ENCODE measurements at regions not wholly inside any gene's neighbourhood (a gene's known extent, or its start where the extent isn't known, plus 50 kb on each side); places are given as distances from the start of the nearest gene placed in this dataset.
A peak's percentile ranks its signal among the peaks of the same experiment; 100 is the strongest.

DNA sequence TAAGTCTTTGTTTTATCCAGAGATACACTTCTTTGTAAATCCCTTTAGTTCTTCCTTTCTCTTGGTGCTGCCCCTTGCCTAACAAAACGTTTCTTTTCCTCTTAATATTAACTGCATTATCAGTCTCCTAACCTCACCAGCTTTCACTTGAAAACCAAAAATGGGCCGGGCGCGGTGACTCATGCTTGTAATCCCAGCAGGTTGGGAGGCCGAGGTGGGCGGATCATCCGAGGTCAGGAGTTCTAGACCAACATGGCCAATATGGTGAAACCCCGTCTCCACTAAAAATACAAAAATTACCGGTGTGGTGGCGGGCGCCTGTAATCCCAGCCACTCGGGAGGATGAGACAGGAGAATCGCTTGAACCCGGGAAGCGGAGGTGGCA lies 329.8 kb upstream of the MIR17HG start:
- H4K20me1 ChIP-seq (ENCODE audit: low read length) = no peaks in the 10 kb centered on the region
- intact Hi-C loops (cut with micrococcal nuclease) = loop anchor here (1.0 to 10.0 kb wide), 5 partner anchors 27 to 563 kb away; no protein-coding TSS in a partner anchor
- TF ChIP-seq, protein P1, sequence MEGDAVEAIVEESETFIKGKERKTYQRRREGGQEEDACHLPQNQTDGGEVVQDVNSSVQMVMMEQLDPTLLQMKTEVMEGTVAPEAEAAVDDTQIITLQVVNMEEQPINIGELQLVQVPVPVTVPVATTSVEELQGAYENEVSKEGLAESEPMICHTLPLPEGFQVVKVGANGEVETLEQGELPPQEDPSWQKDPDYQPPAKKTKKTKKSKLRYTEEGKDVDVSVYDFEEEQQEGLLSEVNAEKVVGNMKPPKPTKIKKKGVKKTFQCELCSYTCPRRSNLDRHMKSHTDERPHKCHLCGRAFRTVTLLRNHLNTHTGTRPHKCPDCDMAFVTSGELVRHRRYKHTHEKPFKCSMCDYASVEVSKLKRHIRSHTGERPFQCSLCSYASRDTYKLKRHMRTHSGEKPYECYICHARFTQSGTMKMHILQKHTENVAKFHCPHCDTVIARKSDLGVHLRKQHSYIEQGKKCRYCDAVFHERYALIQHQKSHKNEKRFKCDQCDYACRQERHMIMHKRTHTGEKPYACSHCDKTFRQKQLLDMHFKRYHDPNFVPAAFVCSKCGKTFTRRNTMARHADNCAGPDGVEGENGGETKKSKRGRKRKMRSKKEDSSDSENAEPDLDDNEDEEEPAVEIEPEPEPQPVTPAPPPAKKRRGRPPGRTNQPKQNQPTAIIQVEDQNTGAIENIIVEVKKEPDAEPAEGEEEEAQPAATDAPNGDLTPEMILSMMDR (conservative IDR thresholded peaks at IDR 0.05; ENCODE audit: low read depth, low read length) = no peak; the same call in 1 of the 2 replicates
- no peak for TF ChIP-seq EZH2phosphoT487 (IDR thresholded peaks at IDR 0.05; ENCODE audit: borderline replicate concordance, low read length)
- TF ChIP-seq EZH2 (IDR thresholded peaks at IDR 0.05; ENCODE audit: low read length, unreplicated experiment) = no peak
- ChIA-PET POLR2A (ENCODE audit: unreplicated experiment) (no interaction called here), CTCF (interaction anchor here (0.6 to 0.8 kb wide), 4 partner anchors 49 to 1291 kb away, joined by 3 to 11 read pairs (median 8); no protein-coding TSS in a partner anchor)
- H3K9ac ChIP-seq (ENCODE audit: low read length) = no peak overlapping the region
- H2AFZ ChIP-seq (ENCODE audit: low read length) = peak overlapping the region; percentile 44
- H3K9me3 ChIP-seq (ENCODE audit: low read length) = no peaks in the 10 kb centered on the region
- ATAC-seq (peak; percentile 88), DNase-seq (peak; percentile 61)
- H3K27ac ChIP-seq (ENCODE audit: low read length) = no peak overlapping the region
- H3K4me2 ChIP-seq (ENCODE audit: low read length) = peak overlapping the region; percentile 46
- no peaks in the 10 kb centered on the region for H3K79me2 ChIP-seq (ENCODE audit: low read length)
- no peaks in the 10 kb centered on the region for H3K27me3 ChIP-seq (ENCODE audit: low read length)
- BruUV-seq (replicated peaks) = no TSS peak
- no peaks in the 10 kb centered on the region for H3K36me3 ChIP-seq (ENCODE audit: low read depth, low read length)
- no peaks in the 10 kb centered on the region for H3K9me2 ChIP-seq (replicated peaks; ENCODE audit: low read length)
- H3K4me3 ChIP-seq (ENCODE audit: low read length) = peak overlapping the region; percentile 52
- no peaks in the 10 kb centered on the region for H3F3A ChIP-seq (ENCODE audit: low read length, unreplicated experiment)
- H3K4me1 ChIP-seq (ENCODE audit: insufficient read depth, low read length) = no peaks in the 10 kb centered on the region

DNA sequence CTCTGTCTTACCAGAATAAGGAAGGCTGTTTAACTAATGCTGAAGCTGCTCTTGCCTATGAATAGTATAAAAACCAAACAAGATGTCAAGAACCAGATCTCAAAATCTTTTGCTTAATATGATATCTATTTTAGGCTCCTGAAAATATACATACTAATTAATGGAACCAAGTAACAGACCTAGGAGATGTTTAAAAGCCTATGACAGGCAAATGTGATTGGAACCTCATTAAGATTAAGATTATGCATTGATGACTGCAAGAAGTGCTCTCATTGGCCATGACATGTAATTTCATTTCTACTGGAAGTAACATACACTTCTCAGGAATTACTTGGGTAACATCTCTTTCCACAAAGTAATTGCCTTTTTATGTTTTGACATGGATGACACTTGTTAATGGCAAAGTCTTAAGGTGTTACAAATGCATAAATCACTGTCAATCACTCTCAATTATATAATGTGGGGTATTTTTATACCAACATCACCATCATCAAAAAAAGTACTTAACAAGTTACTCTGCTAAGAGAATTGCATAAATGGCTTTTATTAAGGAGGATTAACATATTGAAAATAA lies 326.9 kb upstream of the MIR17HG start:
- Histone ChIP-seq H3K9me2 (replicated peaks; ENCODE audit: low read length) (no peaks in the 10 kb centered on the region), H4K20me1 (ENCODE audit: low read length) (no peaks in the 10 kb centered on the region), H3K27ac (ENCODE audit: low read length) (no peak overlapping the region), H3K79me2 (ENCODE audit: low read length) (no peaks in the 10 kb centered on the region), H3K9ac (ENCODE audit: low read length) (no peak overlapping the region), H3K27me3 (ENCODE audit: low read length) (no peaks in the 10 kb centered on the region), H3K4me2 (ENCODE audit: low read length) (no peak overlapping the region), H3K9me3 (ENCODE audit: low read length) (no peaks in the 10 kb centered on the region), H3F3A (ENCODE audit: low read length, unreplicated experiment) (no peaks in the 10 kb centered on the region), H3K36me3 (ENCODE audit: low read depth, low read length) (no peaks in the 10 kb centered on the region), H2AFZ (ENCODE audit: low read length) (no peak overlapping the region), H3K4me3 (ENCODE audit: low read length) (no peak overlapping the region), H3K4me1 (ENCODE audit: insufficient read depth, low read length) (no peaks in the 10 kb centered on the region)
- no peak for DNase-seq
- ChIA-PET POLR2A (ENCODE audit: unreplicated experiment) (no interaction called here), CTCF (interaction anchor here (0.9 kb wide), 1 partner anchor 52 kb away, joined by 3 read pairs; no protein-coding TSS in a partner anchor)
- intact Hi-C loops (cut with micrococcal nuclease) = no loop called here
- BruUV-seq (replicated peaks) = no TSS peak
- no peak for ATAC-seq
- TF ChIP-seq, protein P1 (conservative IDR thresholded peaks at IDR 0.05; ENCODE audit: low read depth, low read length) = no peak
- TF ChIP-seq EZH2 (IDR thresholded peaks at IDR 0.05; ENCODE audit: low read length, unreplicated experiment) = no peak

DNA sequence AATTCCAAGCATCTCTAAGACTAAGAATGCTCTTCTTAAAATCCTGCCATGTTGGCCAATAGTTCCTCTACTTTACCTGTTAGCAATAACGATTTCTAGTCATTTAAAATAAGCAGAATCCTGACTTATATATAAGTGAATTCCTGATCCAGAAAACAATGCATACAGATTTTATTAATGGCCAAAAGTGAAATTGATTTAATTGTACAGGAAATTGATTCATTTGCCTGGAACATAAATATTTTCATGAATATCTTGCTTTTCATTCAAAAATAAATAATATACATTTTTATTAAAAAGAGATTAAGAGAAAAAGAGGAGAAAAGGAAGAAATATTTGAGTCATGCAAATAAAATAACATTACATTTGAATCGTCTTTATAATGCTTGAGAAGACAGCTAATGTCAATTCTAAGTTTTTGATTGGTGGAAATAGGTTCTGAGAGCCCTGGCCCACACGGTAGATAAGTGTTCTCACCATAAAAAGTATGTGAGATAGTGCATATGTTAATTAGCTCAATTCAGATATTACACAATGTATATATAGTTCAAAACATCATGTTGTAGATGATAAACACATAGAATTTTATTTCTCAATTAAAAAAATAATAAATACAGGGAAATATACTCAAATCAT lies 323.2 kb upstream of the MIR17HG start:
- CTCF ChIA-PET = no interaction called here
- Histone ChIP-seq H2AFZ (ENCODE audit: low read length) (no peak overlapping the region), H3F3A (ENCODE audit: low read length, unreplicated experiment) (no peaks in the 10 kb centered on the region), H3K9me2 (replicated peaks; ENCODE audit: low read length) (no peaks in the 10 kb centered on the region), H3K36me3 (ENCODE audit: low read depth, low read length) (no peaks in the 10 kb centered on the region), H3K27me3 (ENCODE audit: low read length) (no peaks in the 10 kb centered on the region), H3K4me3 (ENCODE audit: low read length) (no peak overlapping the region), H3K4me2 (ENCODE audit: low read length) (no peak overlapping the region), H3K4me1 (ENCODE audit: insufficient read depth, low read length) (no peaks in the 10 kb centered on the region), H3K27ac (ENCODE audit: low read length) (no peak overlapping the region), H4K20me1 (ENCODE audit: low read length) (no peaks in the 10 kb centered on the region), H3K79me2 (ENCODE audit: low read length) (no peaks in the 10 kb centered on the region), H3K9ac (ENCODE audit: low read length) (no peak overlapping the region), H3K9me3 (ENCODE audit: low read length) (no peaks in the 10 kb centered on the region)
- intact Hi-C loops (cut with micrococcal nuclease) = no loop called here
- BruUV-seq (replicated peaks) = no TSS peak
- TF ChIP-seq EZH2phosphoT487 (IDR thresholded peaks at IDR 0.05; ENCODE audit: borderline replicate concordance, low read length) (no peak), EZH2 (IDR thresholded peaks at IDR 0.05; ENCODE audit: low read length, unreplicated experiment) (no peak)
- TF ChIP-seq, protein P1 (conservative IDR thresholded peaks at IDR 0.05; ENCODE audit: low read depth, low read length) = no peak
- ATAC-seq (no peak), DNase-seq (no peak)
- POLR2A ChIA-PET (ENCODE audit: unreplicated experiment) = no interaction called here
